ENCODE measurements at regions not wholly inside any gene's neighbourhood (a gene's known extent, or its start where the extent isn't known, plus 50 kb on each side); places are given as distances from the start of the nearest gene placed in this dataset.

- DNase-seq (ENCODE audit: low read depth): no peak
These were observed 52.1 kb upstream of the FREM1 start for GRCh38 chr9:14962193-14962882.

GRCh38 chr9:14961372-14962068 lies 51.3 kb upstream of the FREM1 start:
- DNase-seq (ENCODE audit: low read depth): no peak

- DNase-seq (ENCODE audit: low read depth): no peak
These were observed 50.7 kb upstream of the FREM1 start for GRCh38 chr9:14960881-14961280.
